MCF 10A (cell line): ENCODE measurements at regions not wholly inside any gene's neighbourhood (a gene's known extent, or its start where the extent isn't known, plus 50 kb on each side); places are given as distances from the start of the nearest gene placed in this dataset.

Experiments used
- BruUV-seq: library from RNA; stranded (reverse); fragments of 400-500 nt; replicated peaks from 2 replicates; lab custom pipeline; 2021; lab: Mats Ljungman, UMichigan
- CTCF ChIA-PET: fragments of 300-600 bp; sonication (Branson Sonifier 250); formaldehyde crosslinking; extraction: SDS; loops from one replicate; lab custom pipeline; 2021; ENCODE audit warnings: antibody characterized with exemption, inconsistent platforms; lab: Yijun Ruan, JAX
- POLR2A ChIA-PET: fragments of 300-600, 350-650 bp; sonication (Branson Sonifier 250); formaldehyde crosslinking; extraction: SDS; loops from one replicate; lab custom pipeline; 2020; ENCODE audit warnings: antibody characterized with exemption, inconsistent platforms; lab: Yijun Ruan, JAX
- DNase-seq: peaks from one replicate; pipeline ENCODE4 v3.0.0-alpha.2; 2018; ENCODE audit not compliant: unreplicated experiment
- H3K27ac Mint-ChIP-seq: one replicate; pipeline ENCODE4 v1.8.0; 2022; ENCODE audit warnings: mild to moderate bottlenecking, low read depth, mixed read lengths; ENCODE audit not compliant: unreplicated experiment
- H3K27me3 Mint-ChIP-seq: one replicate; pipeline ENCODE4 v1.8.0; 2022; ENCODE audit warnings: mixed read lengths; ENCODE audit not compliant: insufficient read depth, unreplicated experiment
- H3K36me3 Mint-ChIP-seq: one replicate; pipeline ENCODE4 v1.8.0; 2022; ENCODE audit warnings: mild to moderate bottlenecking, moderate library complexity, mixed read lengths; ENCODE audit not compliant: insufficient read depth, unreplicated experiment
- H3K4me1 Mint-ChIP-seq: one replicate; pipeline ENCODE4 v1.8.0; 2022; ENCODE audit warnings: mixed read lengths; ENCODE audit not compliant: insufficient read depth, unreplicated experiment
- H3K4me3 Mint-ChIP-seq: one replicate; pipeline ENCODE4 v1.8.0; 2022; ENCODE audit warnings: mild to moderate bottlenecking, moderate library complexity, mixed read lengths; ENCODE audit not compliant: unreplicated experiment
- H3K9me3 Mint-ChIP-seq: one replicate; pipeline ENCODE4 v1.8.0; 2022; ENCODE audit warnings: mixed read lengths; ENCODE audit not compliant: unreplicated experiment
- CTCF ChIP-seq: fragments of 200-600 bp; IDR thresholded peaks from one replicate; pipeline ENCODE4 v1.8.0; 2022; ENCODE audit warnings: antibody characterized with exemption, mild to moderate bottlenecking; ENCODE audit not compliant: unreplicated experiment
- intact Hi-C: fragments of 100-400 bp; cut with micrococcal nuclease; formaldehyde crosslinking; loops from 2 replicates; pipeline ENCODE4 v1.14.1; 2022

GRCh38 chr3:189507856-189508255 lies 123.3 kb upstream of the TP63 start:
- BruUV-seq, result no TSS peak
- Mint-ChIP-seq H3K9me3 (no peaks in the 10 kb centered on the region), H3K4me3 (no peak overlapping the region), H3K36me3 (peaks cover 10% of the 10 kb centered on the region), H3K4me1 (peaks cover 29% of the 10 kb centered on the region), H3K27ac (peak overlapping the region; percentile 89), H3K27me3 (no peaks in the 10 kb centered on the region)
- intact Hi-C loops, result loop anchor here (2.0 kb wide), 1 partner anchor 19 kb away; no protein-coding TSS in a partner anchor
- TF ChIP-seq CTCF, result no peak
- ChIA-PET CTCF (interaction anchor here (0.6 to 1.8 kb wide), 8 partner anchors 20 to 352 kb away, joined by 4 to 14 read pairs (median 4); no protein-coding TSS in a partner anchor), POLR2A (interaction anchor here (0.6 to 7.5 kb wide), 16 partner anchors 10 to 289 kb away, joined by 3 to 121 read pairs (median 12); no protein-coding TSS in a partner anchor)
- DNase-seq, result no peak

GRCh38 chr3:189508784-189509501 lies 122.2 kb upstream of the TP63 start:
- BruUV-seq, result no TSS peak
- peak; percentile 63 for DNase-seq
- CTCF ChIA-PET, result interaction anchor here (0.6 to 1.8 kb wide), 12 partner anchors 10 to 353 kb away, joined by 3 to 14 read pairs (median 4); no protein-coding TSS in a partner anchor
- Mint-ChIP-seq H3K36me3 (peaks cover 10% of the 10 kb centered on the region), H3K27ac (peak overlapping the region; percentile 89), H3K4me3 (no peak overlapping the region), H3K9me3 (peaks cover 4% of the 10 kb centered on the region), H3K4me1 (peaks cover 40% of the 10 kb centered on the region), H3K27me3 (no peaks in the 10 kb centered on the region)
- intact Hi-C loops, result loop anchor here (2.0 kb wide), 1 partner anchor 20 kb away; no protein-coding TSS in a partner anchor
- POLR2A ChIA-PET, result interaction anchor here (0.6 to 7.5 kb wide), 34 partner anchors 11 to 1699 kb away, joined by 3 to 121 read pairs (median 5); no protein-coding TSS in a partner anchor
- TF ChIP-seq CTCF, result no peak

- no peaks in the 10 kb centered on the region for H3K27me3 Mint-ChIP-seq
- BruUV-seq, result no TSS peak
- intact Hi-C loops, result loop anchor here (2.0 to 5.0 kb wide), 2 partner anchors 50 to 243 kb away; no protein-coding TSS in a partner anchor
- H3K9me3 Mint-ChIP-seq, result peaks cover 16% of the 10 kb centered on the region
- H3K27ac Mint-ChIP-seq, result peak overlapping the region; percentile 99
- ChIA-PET POLR2A (interaction anchor here (0.8 to 7.5 kb wide), 26 partner anchors 10 to 436 kb away, joined by 3 to 121 read pairs (median 11); no protein-coding TSS in a partner anchor), CTCF (interaction anchor here (0.7 to 4.6 kb wide), 15 partner anchors 23 to 872 kb away, joined by 3 to 26 read pairs (median 4); no protein-coding TSS in a partner anchor)
- no peak overlapping the region for H3K4me3 Mint-ChIP-seq
- TF ChIP-seq CTCF, result no peak
- DNase-seq, result no peak
- H3K4me1 Mint-ChIP-seq, result peaks cover 45% of the 10 kb centered on the region
- H3K36me3 Mint-ChIP-seq, result peaks cover 10% of the 10 kb centered on the region
These were observed 119.2 kb upstream of the TP63 start for GRCh38 chr3:189512039-189512438.

- ChIA-PET CTCF (interaction anchor here (0.6 to 4.6 kb wide), 16 partner anchors 16 to 1989 kb away, joined by 3 to 26 read pairs (median 4); no protein-coding TSS in a partner anchor), POLR2A (interaction anchor here (0.7 to 7.5 kb wide), 37 partner anchors 10 to 962 kb away, joined by 3 to 121 read pairs (median 5); partner anchors contain the start of gene CLDN1)
- Mint-ChIP-seq H3K27ac (peak overlapping the region; percentile 99), H3K9me3 (peaks cover 16% of the 10 kb centered on the region), H3K4me1 (peaks cover 45% of the 10 kb centered on the region), H3K36me3 (peaks cover 10% of the 10 kb centered on the region), H3K4me3 (peak overlapping the region; percentile 47), H3K27me3 (no peaks in the 10 kb centered on the region)
- TF ChIP-seq CTCF, result no peak
- no peak for DNase-seq
- BruUV-seq, result TSS peak; percentile 83
- intact Hi-C loops, result loop anchor here (2.0 to 5.0 kb wide), 2 partner anchors 49 to 244 kb away; no protein-coding TSS in a partner anchor
These were observed 118.4 kb upstream of the TP63 start for GRCh38 chr3:189512821-189513220.
